Muscle of back (tissue), 3 donors: ENCODE measurements at regions not wholly inside any gene's neighbourhood (a gene's known extent, or its start where the extent isn't known, plus 50 kb on each side); places are given as distances from the start of the nearest gene placed in this dataset.
A peak's percentile ranks its signal among the peaks of the same experiment; 100 is the strongest.
"Not testable (repeated sequence)": the region's sequence is repeated elsewhere in the genome, so short reads cannot be mapped to it uniquely, and the experiment has no call there.

Source experiments
- DNase-seq, 3 donors: peaks; one replicate each; pipeline versions ENCODE4 v3.0.0 to v3.0.0-alpha.2; 2013

- DNase-seq = peak; percentile 18 to 51 (median 33)
Measured at GRCh38 chr1:209106237-209106741, 477.2 kb upstream of the CAMK1G start.

GRCh38 chr1:209106861-209107260 lies 476.7 kb upstream of the CAMK1G start:
- no peak for DNase-seq

- DNase-seq = no peak
Measured at GRCh38 chr1:209107535-209107934, 476.0 kb upstream of the CAMK1G start.

DNA sequence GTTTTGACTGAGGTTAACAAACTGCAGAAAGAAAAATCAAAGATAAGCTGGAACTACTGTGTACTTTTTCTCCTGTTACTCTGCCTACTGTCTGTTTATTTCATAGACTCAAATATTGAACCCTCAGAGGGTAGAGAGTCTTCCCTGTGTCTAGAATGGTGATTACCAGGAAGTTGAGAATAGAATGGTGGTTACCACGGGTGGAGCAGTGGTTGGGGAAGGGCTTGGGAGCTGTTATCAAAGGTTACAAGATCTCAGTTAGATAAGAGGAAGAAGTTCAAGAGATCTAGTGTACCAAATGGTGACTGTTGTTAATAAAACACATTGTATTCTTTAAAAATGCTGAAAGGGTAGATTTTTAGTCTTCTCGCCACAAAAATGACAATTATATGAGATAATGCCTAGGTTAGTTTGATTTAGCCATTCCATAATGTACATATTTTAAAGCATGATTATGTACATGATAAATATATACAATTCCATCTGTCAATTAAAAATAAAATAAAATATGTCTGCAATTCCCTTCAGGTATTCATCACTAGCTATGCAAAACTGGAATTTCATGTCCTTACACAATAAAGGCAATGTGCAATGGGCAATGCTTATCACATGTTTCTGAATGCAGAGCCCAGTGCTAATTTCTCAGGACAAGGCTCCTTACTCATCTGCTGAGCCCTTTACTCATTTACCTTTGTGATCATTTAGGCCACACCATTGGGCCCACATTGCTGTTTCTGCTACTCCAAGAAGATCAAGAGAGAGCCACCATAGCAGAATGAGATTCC lies 474.3 kb upstream of the CAMK1G start:
- DNase-seq = no peak

GRCh38 chr1:209113521-209113920 lies 470.0 kb upstream of the CAMK1G start:
- DNase-seq = no peak

DNA sequence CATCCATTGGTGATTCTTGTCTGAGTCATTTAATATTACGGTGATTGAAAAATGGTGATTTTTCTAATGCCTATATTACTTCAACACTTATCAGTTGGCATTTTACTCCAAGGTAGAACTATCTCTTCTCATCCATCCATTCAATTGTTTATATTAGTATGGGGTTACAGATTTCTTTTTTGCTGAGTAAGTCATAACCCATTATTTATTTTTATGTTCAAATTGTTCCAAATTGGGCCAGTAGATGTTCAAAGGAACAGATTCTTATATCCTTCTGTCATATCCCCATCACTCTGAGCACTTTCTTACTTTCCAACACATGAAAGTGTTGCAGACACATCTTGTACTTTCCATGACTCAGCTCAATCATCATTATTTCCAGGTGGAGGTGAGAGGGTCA lies 466.8 kb upstream of the CAMK1G start:
- DNase-seq = no peak

DNA sequence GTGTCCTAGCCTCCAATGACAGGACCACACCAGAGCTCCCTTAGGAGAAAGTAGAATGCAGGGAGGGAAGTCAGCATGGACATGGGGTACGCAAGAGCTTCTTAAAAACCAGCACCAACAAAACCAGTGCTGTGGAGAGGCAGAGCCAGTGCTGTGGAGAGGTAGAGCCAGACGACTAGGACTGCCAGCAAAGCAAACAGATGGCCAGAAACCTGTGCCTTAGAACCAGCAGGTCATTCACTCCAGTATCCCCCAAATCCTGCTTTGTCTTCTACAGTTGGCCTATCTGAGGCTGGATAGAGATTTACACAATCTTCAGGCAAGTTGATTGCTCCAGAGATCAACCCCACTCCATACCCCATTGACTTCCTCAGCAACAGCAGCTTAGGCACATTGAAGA lies 459.9 kb upstream of the CAMK1G start:
- DNase-seq = no peak

DNA sequence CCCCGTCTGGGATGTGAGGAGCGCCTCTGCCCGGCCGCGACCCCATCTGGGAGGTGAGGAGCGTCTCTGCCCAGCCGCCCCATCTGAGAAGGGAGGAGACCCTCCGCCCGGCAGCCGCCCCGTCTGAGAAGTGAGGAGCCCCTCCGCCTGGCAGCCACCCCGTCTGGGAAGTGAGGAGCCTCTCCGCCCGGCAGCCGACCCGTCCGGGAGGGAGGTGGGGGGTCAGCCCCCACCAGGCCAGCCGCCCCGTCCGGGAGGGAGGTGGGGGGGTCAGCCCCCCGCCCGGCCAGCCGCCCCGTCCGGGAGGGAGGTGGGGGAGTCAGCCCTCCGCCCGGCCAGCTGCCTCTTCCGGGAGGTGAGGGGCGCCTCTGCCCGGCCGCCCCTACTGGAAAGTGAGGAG lies 454.4 kb upstream of the CAMK1G start:
- DNase-seq = not testable (repeated sequence)

DNA sequence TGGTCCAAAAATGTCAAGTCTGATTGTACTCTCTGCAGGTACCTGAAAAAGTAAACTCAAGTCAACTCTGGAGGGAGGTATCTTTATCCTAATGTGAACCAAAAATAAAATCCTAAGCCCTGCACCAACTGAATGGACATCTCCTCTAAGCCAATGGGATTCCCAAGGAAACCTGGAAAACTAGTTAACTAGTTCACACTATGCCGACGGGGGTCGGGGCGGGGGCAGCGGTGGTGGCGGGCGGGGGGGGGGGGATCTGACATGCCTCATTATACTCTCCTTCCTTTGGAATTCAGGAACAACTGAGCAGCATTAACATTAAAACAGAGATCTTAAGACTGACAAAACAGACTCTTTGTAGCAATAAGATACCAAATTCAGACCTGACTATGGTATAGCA lies 452.6 kb upstream of the CAMK1G start:
- DNase-seq = no peak

GRCh38 chr1:209132736-209133467 lies 450.6 kb upstream of the CAMK1G start:
- peak in 2 of 3 donors; percentile 5 to 23 for DNase-seq

DNA sequence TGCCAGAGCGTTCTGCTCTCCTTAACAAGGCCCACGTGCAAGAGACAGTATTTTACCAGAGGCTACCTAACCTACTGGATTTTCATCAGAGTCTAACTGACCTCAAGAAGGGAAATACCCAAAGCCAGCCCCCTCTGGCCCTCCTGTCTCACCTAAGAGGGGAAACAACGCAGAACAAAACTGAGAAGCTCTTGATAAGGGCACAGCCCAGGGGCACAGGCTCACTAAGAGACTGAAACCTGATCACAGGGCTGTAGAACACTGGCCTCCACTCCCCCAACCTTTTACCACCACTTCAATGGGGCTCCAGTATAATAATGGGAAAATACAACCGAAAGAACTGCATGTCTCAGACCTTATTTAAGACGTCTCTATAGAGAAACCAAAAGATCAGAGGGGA lies 449.5 kb upstream of the CAMK1G start:
- no peak for DNase-seq

DNA sequence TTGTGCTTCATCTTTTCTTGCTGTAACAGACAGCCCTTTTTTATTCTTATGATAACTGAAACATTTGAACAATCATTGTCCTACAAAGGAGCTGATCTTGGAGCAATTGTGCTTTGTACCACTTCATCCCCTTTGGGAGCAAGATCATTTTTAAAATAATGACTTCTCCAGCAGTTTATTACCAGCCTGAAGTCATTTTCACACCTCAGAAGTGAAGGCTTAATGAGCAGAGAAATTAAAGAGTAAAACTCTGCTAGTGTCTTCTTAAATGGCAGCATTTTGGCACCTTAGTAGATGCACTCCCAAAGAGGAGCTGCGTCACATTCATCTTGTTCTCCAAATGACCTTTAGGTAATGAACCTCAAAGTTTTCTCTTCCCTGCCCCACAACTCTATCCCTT lies 439.6 kb upstream of the CAMK1G start:
- no peak for DNase-seq

GRCh38 chr1:209150114-209150513 lies 433.4 kb upstream of the CAMK1G start:
- peak; percentile 34 to 72 (median 52) for DNase-seq

GRCh38 chr1:209153411-209153810 lies 430.1 kb upstream of the CAMK1G start:
- no peak for DNase-seq

- DNase-seq = peak; percentile 23 to 52 (median 27)
Measured at GRCh38 chr1:209154912-209155311, 428.6 kb upstream of the CAMK1G start.

DNA sequence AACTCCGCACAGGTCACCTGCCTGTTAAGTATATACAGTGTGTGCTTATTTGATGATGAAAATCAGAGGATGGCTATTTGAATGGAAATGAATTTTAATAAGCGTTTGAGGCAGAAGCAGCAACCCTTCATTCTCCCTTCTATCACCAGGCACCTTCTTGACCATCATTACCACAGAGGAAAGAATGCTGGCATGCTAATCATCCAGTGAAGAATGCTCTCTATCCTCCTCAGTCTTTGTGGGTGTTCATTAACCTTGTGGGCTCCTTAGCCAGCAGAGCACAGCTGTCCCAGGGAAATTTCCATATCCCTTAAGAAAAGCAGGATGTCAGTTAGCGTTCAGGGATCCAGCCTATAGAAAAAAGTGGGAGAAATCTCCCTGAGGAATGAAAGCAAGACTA lies 428.0 kb upstream of the CAMK1G start:
- no peak for DNase-seq

GRCh38 chr1:209156991-209157390 lies 426.5 kb upstream of the CAMK1G start:
- DNase-seq = no peak

DNA sequence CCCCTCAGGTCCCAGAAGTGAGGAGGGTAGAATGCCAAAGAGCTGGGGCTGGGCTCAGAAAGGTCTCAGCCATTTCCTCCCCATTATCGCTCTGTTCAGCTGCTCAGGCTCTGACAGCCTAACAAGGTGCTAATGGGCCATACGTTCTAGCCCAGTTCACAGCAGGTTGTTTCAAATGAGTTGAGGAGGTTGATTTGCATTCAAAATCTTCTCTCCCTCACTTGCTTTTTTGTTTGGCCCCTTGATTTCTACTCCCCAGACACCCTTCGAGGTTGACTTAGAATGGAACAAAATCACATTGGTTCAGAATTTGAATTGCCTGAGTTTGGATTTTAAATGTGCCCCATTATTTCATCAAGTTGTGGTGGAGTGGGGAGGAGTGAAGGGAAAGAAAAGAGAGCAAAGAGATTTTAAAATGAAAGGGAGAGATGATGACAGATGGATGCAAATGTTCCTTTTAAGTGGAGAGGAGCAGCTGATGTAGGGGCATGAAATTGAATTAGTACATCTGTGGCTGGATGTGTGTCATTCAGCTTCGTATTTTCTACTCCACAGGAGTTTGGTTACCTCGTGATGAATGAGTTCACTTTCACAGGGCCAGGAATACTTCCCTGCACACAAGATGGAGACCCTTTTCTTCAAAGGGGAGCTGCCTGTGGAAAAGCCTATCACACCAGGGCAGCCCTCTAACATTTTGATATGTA lies 425.8 kb upstream of the CAMK1G start:
- DNase-seq = no peak

DNA sequence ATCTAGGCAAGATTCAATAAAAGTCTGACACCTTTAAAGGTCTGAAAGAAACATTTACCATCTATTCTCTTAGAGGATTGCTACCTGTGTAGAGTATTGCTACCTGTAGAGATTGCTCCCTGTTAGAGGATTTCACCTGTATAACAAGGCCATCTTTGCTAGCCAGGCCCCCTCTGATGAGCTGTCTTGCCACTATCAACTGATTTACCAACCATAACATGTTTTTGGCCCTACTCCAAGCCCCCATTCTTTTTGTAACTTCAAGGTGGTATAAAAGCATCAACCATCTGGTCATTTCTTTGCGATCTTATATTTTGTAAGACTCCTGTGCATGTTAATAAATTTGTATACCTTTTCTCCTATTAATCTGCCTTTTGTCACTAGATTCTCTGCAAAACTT lies 424.7 kb upstream of the CAMK1G start:
- no peak for DNase-seq

GRCh38 chr1:209160230-209160629 lies 423.3 kb upstream of the CAMK1G start:
- no peak for DNase-seq

- DNase-seq = peak in 1 of 3 donors; percentile 4
Measured at GRCh38 chr1:209162651-209163050, 420.9 kb upstream of the CAMK1G start.

DNA sequence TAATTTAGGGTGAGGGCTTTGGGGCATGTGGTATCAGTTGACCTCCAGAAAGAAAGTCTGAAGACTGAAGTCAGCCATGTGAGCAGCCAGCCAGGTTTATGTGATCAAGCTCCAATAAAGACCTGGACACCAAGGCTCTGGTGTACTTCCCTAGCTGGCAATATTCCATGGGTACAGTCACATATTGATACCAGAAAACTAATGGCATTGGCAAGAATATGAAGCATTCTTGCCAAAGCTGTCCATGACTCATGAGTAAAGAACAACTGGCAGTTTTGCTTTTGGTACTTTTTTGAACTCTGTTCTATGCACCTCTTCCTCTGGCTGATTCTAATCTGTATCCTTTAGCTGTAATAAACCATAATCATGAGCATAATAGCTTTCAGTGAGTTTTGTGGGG lies 415.3 kb upstream of the CAMK1G start:
- DNase-seq = no peak

DNA sequence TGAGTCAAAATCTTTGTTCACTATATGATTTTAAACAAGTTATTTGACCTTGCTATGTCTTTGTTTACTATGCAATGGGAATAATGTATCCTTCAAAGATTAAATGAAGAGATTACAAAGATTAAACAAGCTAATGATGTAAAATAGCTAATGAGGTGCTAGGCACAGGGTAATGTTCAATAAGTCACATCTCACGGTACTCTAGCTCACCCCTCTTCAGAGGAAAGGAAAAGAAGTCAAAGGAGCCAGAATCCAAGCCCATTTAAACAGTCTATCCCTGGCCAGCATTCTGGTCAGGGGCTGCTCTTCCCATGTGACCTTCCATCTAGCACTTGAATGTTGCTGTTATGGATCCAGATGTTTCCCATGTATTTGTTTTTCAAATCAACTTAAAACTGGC lies 412.4 kb upstream of the CAMK1G start:
- DNase-seq = no peak
